RWPE1 (cell line): ENCODE measurements at regions not wholly inside any gene's neighbourhood (a gene's known extent, or its start where the extent isn't known, plus 50 kb on each side); places are given as distances from the start of the nearest gene placed in this dataset.
A peak's percentile ranks its signal among the peaks of the same experiment; 100 is the strongest.

Experiments
- CTCF ChIA-PET: fragments of 350-600 bp; sonication (Branson Sonifier 250); formaldehyde crosslinking; extraction: SDS; loops from one replicate; lab custom pipeline; 2021; lab: Yijun Ruan, JAX
- POLR2A ChIA-PET: fragments of 400-600 bp; formaldehyde crosslinking; extraction: SDS; loops from one replicate; lab custom pipeline; 2020; ENCODE audit warnings: antibody characterized with exemption; ENCODE audit not compliant: low non-redundant PET; lab: Yijun Ruan, JAX
- DNase-seq: peaks from one replicate; pipeline ENCODE4 v3.0.0; 2012; ENCODE audit warnings: low spot score
- H3K27ac ChIP-seq: fragments of 450-650 bp; 2 replicates; pipeline ENCODE4 v1.5.1; 2017
- CTCF ChIP-seq: fragments of 450-650 bp; conservative IDR thresholded peaks from 2 replicates; pipeline ENCODE4 v1.5.1; 2017; ENCODE audit warnings: low read depth, mild to moderate bottlenecking

- no peak overlapping the region for H3K27ac ChIP-seq
These were observed 88.0 kb upstream of the ELOVL5 start for GRCh38 chr6:53436526-53437303.

GRCh38 chr6:53433951-53434285, 85.2 kb upstream of the ELOVL5 start:
- ChIA-PET POLR2A (no interaction called here), CTCF (no interaction called here)
- no peak overlapping the region for H3K27ac ChIP-seq
- DNase-seq, result no peak
- TF ChIP-seq CTCF, result no peak

More at GRCh38 chr6:53436526-53437303, 88.0 kb upstream of the ELOVL5 start:
- no peak for DNase-seq
- ChIA-PET CTCF (interaction anchor here (0.7 to 1.6 kb wide), 2 partner anchors 258 to 264 kb away, joined by 3 to 5 read pairs; no protein-coding TSS in a partner anchor), POLR2A (no interaction called here)
- TF ChIP-seq CTCF, result no peak

GRCh38 chr6:53433261-53433950, 84.7 kb upstream of the ELOVL5 start:
- H3K27ac ChIP-seq, result no peak overlapping the region
- DNase-seq, result no peak
- TF ChIP-seq CTCF, result no peak
- ChIA-PET POLR2A (no interaction called here), CTCF (no interaction called here)

- TF ChIP-seq CTCF, result no peak
- no peak overlapping the region for H3K27ac ChIP-seq
- ChIA-PET CTCF (no interaction called here), POLR2A (no interaction called here)
- DNase-seq, result peak; percentile 25
These were observed 83.8 kb upstream of the ELOVL5 start for GRCh38 chr6:53432318-53433161.

DNA sequence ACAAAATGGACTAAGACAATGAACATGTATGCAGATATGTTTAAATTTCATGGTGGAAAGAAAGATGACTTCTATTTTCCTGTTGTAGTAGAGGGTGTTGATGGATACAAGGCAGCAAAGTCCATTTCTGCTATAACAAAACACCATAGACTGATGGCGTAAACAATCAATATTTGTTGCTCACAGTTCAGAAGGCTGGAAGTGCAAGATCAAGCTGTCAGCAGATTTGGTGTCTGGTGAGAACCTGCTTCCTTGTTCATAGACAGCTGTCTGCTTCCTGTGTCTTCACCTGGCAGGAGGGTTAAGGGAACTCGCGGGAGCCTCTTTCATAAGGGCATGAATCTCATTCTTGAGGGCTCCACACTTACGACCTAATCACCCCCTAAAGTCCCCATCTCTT, 83.0 kb upstream of the ELOVL5 start:
- POLR2A ChIA-PET, result no interaction called here
- no peak for TF ChIP-seq CTCF
- no peak overlapping the region for H3K27ac ChIP-seq
- CTCF ChIA-PET, result no interaction called here
- no peak for DNase-seq

GRCh38 chr6:53429401-53429800, 80.7 kb upstream of the ELOVL5 start:
- no peak overlapping the region for H3K27ac ChIP-seq
- no peak for TF ChIP-seq CTCF
- ChIA-PET CTCF (interaction anchor here (1.0 kb wide), 1 partner anchor 14 kb away, joined by 4 read pairs; no protein-coding TSS in a partner anchor), POLR2A (no interaction called here)
- DNase-seq, result no peak
